GDM1 (cell line): ENCODE measurements at regions not wholly inside any gene's neighbourhood (a gene's known extent, or its start where the extent isn't known, plus 50 kb on each side); places are given as distances from the start of the nearest gene placed in this dataset.
A peak's percentile ranks its signal among the peaks of the same experiment; 100 is the strongest.

Experiments
- DNase-seq: peaks from one replicate; lab custom pipeline; 2025; lab: John Stamatoyannopoulos, UW

GRCh38 chr3:177599326-177599725 is 402.0 kb upstream of the TBL1XR1 start:
- DNase-seq = no peak

DNA sequence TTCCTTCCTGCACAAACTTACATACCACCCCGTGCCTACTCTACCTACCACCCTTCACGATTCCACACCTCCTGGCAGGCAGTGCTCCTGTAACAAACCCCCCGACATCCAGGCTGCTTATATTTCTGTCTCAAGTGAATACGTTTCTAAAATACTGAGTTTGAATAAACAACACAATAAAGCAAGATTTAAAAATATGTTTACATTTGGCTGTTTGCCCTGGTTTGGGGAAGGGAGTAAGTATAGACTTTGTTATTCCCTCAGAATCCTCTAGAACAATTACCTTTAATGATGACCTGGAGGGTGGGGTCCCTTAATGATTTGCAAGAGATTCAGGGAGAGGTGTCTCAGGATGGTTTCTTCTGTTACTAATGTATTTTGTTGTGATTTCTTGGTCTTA is 402.6 kb upstream of the TBL1XR1 start:
- DNase-seq = no peak

- no peak for DNase-seq
Measured at GRCh38 chr3:177600411-177600810, 403.1 kb upstream of the TBL1XR1 start.

GRCh38 chr3:177601152-177601551 is 403.9 kb upstream of the TBL1XR1 start:
- DNase-seq = no peak

DNA sequence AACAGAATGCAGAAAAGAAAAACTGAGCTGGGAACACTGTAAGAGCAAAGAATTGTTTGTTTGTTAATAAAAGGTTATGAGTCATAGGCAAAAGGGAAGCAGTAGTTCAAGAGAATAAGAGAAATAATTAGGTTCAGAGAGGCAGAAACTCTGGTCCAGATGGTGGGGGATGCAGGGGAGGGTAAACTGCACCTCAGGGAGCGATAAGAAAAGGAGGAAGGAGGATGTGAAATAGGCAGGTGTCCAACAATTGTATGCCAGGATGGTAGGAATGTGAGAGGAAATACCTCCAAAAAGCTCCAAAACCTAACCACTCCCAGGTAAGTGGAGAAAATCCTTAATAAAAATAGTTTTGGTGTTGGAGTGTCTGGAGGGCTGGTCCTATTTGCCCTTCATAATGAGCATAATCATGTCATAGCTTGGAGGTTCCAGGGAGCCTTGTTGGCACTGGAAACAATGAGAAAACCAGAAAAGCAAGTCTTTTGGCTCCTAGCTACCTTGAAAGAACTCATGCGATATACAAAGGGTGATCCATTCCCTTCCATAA is 405.4 kb upstream of the TBL1XR1 start:
- DNase-seq = no peak

- peak; percentile 20 for DNase-seq
Measured at GRCh38 chr3:177603148-177603603, 405.9 kb upstream of the TBL1XR1 start.

DNA sequence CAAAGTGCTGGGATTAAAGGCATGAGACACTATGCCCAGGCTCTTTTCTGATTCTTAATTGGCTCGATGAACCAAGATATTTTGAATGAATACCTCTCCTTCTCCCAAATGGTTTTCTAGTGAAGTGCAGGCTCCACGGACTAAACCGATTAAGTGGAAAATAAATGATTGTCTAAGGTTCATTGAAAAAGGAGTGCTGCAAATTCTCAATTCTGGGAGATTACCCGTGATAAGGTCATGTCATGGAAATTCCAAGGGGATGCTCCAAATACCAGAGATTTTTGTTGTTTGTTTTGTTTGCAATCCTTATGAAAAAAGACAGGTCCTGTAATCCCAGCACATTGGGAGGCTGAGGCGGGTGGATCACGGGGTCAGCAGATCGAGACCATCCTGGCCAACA is 406.9 kb upstream of the TBL1XR1 start:
- DNase-seq = no peak

DNA sequence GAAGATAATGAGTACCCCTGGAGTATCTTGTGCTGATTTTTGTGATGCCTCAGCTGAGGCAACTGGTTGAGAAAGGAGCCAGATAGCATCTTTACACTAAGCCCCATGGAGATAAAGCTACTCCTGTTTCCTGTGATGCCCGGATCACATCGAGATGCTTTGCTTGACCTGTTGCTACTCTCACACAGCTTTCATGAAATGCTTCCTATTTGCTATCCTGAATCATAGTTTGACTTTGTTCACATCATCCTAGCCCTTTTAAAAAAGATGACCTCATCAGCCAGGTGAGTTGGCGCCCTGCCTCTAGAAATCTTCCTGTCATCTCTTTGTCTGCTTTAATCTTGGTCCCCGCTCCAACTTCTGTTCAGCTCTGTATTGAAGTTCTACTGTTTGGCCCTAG is 409.6 kb upstream of the TBL1XR1 start:
- no peak for DNase-seq

DNA sequence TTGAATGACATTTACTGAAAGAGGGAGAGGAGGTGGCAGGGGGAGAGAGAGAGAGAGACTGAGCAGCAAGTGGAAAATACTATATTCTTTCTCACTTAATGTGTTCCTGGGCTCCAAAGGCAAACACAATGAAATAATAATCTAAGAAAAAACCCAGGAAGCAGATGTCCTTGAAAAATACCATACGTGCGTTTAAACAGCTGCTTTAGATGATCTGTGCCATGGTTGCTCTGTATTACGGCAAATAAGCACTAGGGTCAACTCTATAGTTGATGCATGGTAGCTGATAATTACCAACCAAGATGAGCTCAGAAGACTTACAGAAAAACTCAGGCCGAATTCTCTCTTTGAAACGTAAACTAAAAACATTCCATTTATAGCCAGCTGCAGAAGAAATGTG is 410.3 kb upstream of the TBL1XR1 start:
- no peak for DNase-seq

GRCh38 chr3:177608443-177608842 is 411.2 kb upstream of the TBL1XR1 start:
- no peak for DNase-seq

GRCh38 chr3:177609613-177610012 is 412.3 kb upstream of the TBL1XR1 start:
- no peak for DNase-seq

- no peak for DNase-seq
Measured at GRCh38 chr3:177610262-177610661, 413.0 kb upstream of the TBL1XR1 start.

GRCh38 chr3:177610686-177611633 is 413.7 kb upstream of the TBL1XR1 start:
- DNase-seq = no peak

DNA sequence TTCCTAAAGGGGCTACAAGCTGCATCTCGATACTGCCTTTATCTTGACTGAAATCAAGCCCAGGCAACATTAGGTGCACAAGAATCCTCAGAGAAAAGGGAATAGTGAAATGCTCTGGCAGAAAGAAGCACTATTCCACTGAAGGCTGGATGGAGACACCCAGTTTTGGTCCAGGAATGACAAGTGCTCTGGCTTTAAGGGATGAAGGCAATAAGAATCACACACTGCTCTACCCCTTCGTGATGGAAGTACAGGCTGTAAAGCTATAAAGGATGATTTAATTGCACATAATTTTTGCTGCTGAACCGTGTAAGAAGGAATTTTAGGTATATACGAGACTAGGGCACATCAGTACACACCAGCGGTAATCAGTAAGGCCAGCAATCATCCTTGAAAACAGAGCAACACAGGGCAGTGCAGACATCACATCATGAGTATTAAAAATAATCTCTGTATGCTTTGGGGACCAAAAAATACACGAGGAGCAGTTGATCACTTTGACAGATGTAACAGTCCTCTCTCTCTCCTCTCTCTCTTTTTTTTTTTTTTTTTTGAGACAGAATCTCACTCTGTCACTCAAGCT is 414.6 kb upstream of the TBL1XR1 start:
- no peak for DNase-seq

DNA sequence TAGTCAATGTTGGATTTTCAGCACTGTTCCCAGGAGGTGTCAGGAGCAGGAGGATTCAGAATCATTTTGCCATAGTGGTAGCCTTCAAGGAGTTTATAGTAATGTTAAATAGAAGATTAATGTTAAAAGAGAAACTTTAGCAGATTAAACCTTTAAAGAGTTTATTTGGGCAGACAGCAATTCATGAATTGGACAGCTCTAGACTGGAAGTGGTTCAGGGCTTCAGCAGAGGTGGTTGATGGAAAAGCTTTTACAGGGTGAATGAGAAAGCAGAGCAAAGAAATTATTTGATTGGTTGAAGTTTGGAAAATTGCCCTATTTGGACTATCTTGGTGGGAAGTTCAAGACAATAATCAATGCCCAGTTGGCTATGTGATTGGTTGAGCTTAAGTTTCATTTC is 416.6 kb upstream of the TBL1XR1 start:
- no peak for DNase-seq

GRCh38 chr3:177615015-177615414 is 417.7 kb upstream of the TBL1XR1 start:
- peak; percentile 50 for DNase-seq

GRCh38 chr3:177618873-177619733 is 421.8 kb upstream of the TBL1XR1 start:
- no peak for DNase-seq

GRCh38 chr3:177620073-177620472 is 422.8 kb upstream of the TBL1XR1 start:
- DNase-seq = no peak

DNA sequence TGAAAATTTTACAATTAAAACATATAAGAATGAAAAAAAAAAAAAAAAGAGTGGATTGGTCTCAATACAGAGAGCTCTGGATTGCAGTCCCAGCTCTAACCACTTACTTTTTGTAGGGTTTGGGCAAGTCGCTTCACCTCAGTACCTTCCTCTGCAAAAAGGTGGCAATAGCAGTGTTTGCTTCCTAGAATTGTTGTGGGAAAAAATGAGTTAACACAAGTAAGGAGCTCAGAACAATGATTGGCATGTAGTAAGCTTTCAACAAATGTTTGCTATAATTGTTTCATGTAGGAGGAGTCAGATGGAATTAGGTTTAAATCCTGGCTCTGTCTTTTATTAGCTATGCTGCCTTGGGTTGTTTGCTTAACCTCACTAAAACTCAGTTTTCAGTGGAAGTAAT is 425.2 kb upstream of the TBL1XR1 start:
- no peak for DNase-seq

DNA sequence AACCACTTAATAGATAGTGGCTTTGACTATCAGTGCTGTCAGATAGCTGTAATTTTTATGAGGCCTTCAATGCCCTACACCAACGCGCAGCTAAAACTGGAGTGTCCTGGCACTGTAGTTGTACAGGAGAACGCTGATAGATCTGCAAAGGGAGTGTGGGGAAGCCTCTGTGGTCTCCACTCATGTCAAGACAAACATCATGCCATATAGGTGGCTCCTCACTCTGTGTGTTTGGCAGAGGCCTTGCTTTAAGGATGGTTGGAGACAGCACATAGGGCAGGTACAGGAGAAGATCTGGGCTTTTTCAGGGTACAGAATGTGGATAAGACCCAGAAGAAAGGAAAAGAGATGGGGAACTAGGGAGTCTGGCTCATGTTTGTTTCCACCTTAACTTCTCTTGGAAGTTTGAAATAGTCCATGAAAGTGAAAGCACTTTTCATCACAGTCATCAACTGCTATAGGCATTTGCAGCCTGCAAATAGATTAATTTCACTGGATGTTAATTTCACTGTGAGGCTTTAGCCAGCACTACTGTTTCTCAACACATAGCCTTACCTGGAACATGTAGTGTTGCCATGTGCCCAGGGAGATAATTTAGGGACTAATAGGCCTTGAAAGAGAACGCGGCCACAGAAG is 425.8 kb upstream of the TBL1XR1 start:
- DNase-seq = no peak
